Astrocyte (in vitro differentiated cells and primary cell): ENCODE measurements at regions not wholly inside any gene's neighbourhood (a gene's known extent, or its start where the extent isn't known, plus 50 kb on each side); places are given as distances from the start of the nearest gene placed in this dataset.

Experiments used
- CTCF ChIP-seq: IDR thresholded peaks from 2 replicates; pipeline ENCODE4 v1.5.1; 2011; ENCODE audit warnings: low read depth, mild to moderate bottlenecking, inconsistent platforms, low read length, moderate library complexity; ENCODE audit not compliant: insufficient read depth
- EZH2 ChIP-seq: IDR thresholded peaks from 2 replicates; pipeline ENCODE4 v1.6.1; 2012; ENCODE audit warnings: mild to moderate bottlenecking, low read length, inconsistent platforms; ENCODE audit not compliant: insufficient read depth

DNA sequence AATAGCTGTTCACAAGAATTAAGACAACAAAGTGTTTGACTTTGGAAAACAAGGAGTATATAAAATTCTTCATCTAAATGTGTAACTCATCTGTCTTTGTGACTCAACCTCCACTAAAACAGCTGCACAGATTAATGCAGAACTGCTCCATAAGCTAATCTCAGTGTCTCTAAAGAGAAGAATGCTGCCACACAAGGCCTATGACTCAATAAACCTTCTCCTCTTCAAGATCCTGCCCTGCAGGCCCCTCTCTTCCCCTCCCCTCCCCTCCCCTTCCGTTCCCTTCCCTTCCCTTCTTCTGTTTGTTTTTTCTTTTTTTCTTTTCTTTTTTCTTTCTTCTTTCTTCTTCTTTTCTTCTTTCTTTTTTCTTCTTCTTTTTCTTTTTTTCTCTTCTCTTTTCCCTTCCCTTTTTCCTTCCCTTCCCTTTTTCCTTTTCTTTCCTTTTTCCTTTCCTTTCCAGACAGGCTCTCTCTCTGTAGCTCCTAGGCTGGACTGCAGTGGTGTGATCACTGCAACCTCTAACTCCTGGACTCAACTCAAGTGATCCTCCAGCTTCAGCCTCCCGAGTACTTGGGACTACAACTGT, 1052.8 kb downstream of the BRINP3 start:
- TF ChIP-seq CTCF, result no peak
- TF ChIP-seq EZH2, result no peak
